Thyroid gland (tissue), 4 donors: ENCODE measurements at regions not wholly inside any gene's neighbourhood (a gene's known extent, or its start where the extent isn't known, plus 50 kb on each side); places are given as distances from the start of the nearest gene placed in this dataset.

ENCODE experiments used
- DNase-seq, 2 donors: peaks; one replicate each; pipeline ENCODE4 v3.0.0-alpha.2; 2019
- H3K27ac ChIP-seq, 3 donors: fragments of 200-600 bp; sonication (generic); 1 replicate in 2 of 3; 2 replicates in 1 of 3; pipeline ENCODE4 v1.5.1; 2016 to 2019; ENCODE audit warnings: mild to moderate bottlenecking in 1 of 3, moderate library complexity in 1 of 3
- H3K27me3 ChIP-seq: fragments of 200-600 bp; sonication (generic); one replicate; pipeline ENCODE4 v1.5.1; 2019
- H3K36me3 ChIP-seq, 2 donors: fragments of 200-600 bp; sonication (generic); one replicate each; pipeline ENCODE4 v1.5.1; 2016 to 2019
- H3K4me1 ChIP-seq, 2 donors: fragments of 200-600 bp; sonication (generic); one replicate each; pipeline ENCODE4 v1.5.1; 2017 to 2019
- H3K4me3 ChIP-seq, 3 donors: fragments of 200-600 bp; sonication (generic); replicated peaks in 1 of 3; 1 replicate in 2 of 3; 2 replicates in 1 of 3; pipeline ENCODE4 v1.5.1; 2016; ENCODE audit warnings: mild to moderate bottlenecking in 1 of 3
- H3K9me3 ChIP-seq: fragments of 200-600 bp; sonication (generic); one replicate; pipeline ENCODE4 v1.5.1; 2017
- CTCF ChIP-seq, 6 experiments: fragments of 200-600 bp in 3 of 6; fragments of 450-650 bp in 3 of 6; sonication (generic) in 3 of 6; IDR thresholded peaks; one replicate each; pipeline ENCODE4 v1.5.1; 2016 to 2019; ENCODE audit warnings: antibody characterized with exemption in 6 of 6, mild to moderate bottlenecking in 2 of 6, inconsistent platforms in 1 of 6, moderate library complexity in 1 of 6
- POLR2A ChIP-seq, 2 donors: fragments of 450-650 bp; IDR thresholded peaks; one replicate each; pipeline ENCODE4 v1.6.1; 2017; ENCODE audit warnings: antibody characterized with exemption in 2 of 2, mild to moderate bottlenecking in 2 of 2, moderate library complexity in 1 of 2
- WGBS, 2 donors: methylation state at CpG; one replicate each; pipeline ENCODE4 v1.1.5; 2017; 5-methylcytosine and 5-hydroxymethylcytosine counted together
- intact Hi-C: fragments of 100-400 bp; cut with DNase I; formaldehyde crosslinking; loops from one replicate; pipeline ENCODE4 v1.15.1; 2023

- no peak for DNase-seq
- Histone ChIP-seq H3K27ac (no peak overlapping the region), H3K4me1 (peaks cover 6 to 7% of the 10 kb centered on the region in 2 donors), H3K36me3 (no peaks in the 10 kb centered on the region), H3K4me3 (no peak overlapping the region), H3K9me3 (no peaks in the 10 kb centered on the region), H3K27me3 (no peaks in the 10 kb centered on the region)
- no peak for TF ChIP-seq POLR2A (IDR thresholded peaks at IDR 0.05)
- TF ChIP-seq CTCF (IDR thresholded peaks at IDR 0.05), result no peak
- intact Hi-C loops, result no loop called here
Measured at GRCh38 chr3:78420611-78421010, 1347.2 kb downstream of the ROBO1 start.

- no peaks in the 10 kb centered on the region for H3K4me1 ChIP-seq
- no peak for DNase-seq
- H3K4me3 ChIP-seq, result no peak overlapping the region
- no peaks in the 10 kb centered on the region for H3K9me3 ChIP-seq
- H3K36me3 ChIP-seq, result no peaks in the 10 kb centered on the region
- no peak overlapping the region for H3K27ac ChIP-seq
- no peaks in the 10 kb centered on the region for H3K27me3 ChIP-seq
- TF ChIP-seq POLR2A (IDR thresholded peaks at IDR 0.05) (no peak), CTCF (IDR thresholded peaks at IDR 0.05) (no peak)
- WGBS, 2 donors, result 89 to 93% methylated on average over 7 of the region's 7 CpGs
- intact Hi-C loops, result no loop called here
Measured at GRCh38 chr3:78421247-78421966, 1346.4 kb downstream of the ROBO1 start.

DNA sequence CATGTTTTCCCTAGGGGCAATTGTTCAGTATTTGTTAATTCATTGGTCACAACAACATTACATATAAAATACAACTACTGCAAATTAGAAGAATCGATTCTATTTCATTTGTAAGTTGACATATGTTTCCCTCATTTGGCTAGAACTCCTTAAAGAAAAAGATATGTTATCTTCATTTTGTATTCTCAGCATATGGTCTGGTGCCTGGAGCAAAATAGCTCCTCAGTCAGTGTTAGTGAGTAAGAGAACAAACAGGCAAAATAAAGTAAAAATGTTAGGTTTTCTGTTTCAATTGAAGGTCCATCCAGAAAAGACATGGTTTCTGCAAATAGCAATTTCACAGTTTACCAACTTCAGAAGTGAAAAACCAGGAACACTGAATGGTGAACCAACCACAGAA lies 1343.1 kb downstream of the ROBO1 start:
- no peaks in the 10 kb centered on the region for H3K9me3 ChIP-seq
- no peak overlapping the region for H3K4me3 ChIP-seq
- intact Hi-C loops, result no loop called here

DNA sequence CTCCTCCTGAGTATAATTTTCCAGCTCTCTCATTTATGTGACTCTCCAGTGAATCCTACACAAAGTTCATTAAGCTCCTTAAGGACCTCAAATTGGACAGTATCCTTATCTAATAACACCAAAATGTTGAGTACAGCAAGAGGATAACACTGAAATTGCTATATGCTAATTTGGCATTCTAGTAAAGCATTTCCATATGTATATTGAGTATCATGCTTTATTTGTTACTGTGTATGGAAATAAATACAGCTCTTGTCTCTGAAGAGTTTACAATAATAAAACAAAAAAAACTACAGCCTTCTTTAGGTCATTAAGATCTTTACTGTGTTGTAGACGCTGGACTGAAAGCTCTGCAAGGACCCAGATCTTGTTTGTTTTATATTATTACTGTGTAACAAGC lies 1341.3 kb downstream of the ROBO1 start:
- intact Hi-C loops, result no loop called here
- Histone ChIP-seq H3K27ac (no peak overlapping the region), H3K27me3 (no peaks in the 10 kb centered on the region), H3K9me3 (no peaks in the 10 kb centered on the region), H3K4me3 (no peak overlapping the region), H3K4me1 (no peaks in the 10 kb centered on the region), H3K36me3 (no peaks in the 10 kb centered on the region)
- no peak for DNase-seq
- TF ChIP-seq POLR2A (IDR thresholded peaks at IDR 0.05), result no peak
- TF ChIP-seq CTCF (IDR thresholded peaks at IDR 0.05), result no peak
- WGBS, 2 donors, result 72 to 77% methylated on average over 1 of the region's 1 CpG

More for the DNA sequence above, 1343.1 kb downstream of the ROBO1 start:
- Histone ChIP-seq H3K27me3 (no peaks in the 10 kb centered on the region), H3K36me3 (no peaks in the 10 kb centered on the region), H3K27ac (no peak overlapping the region), H3K4me1 (no peaks in the 10 kb centered on the region)
- WGBS, 2 donors, result 72 to 82% methylated on average over 1 of the region's 1 CpG
- TF ChIP-seq CTCF (IDR thresholded peaks at IDR 0.05), result no peak
- TF ChIP-seq POLR2A (IDR thresholded peaks at IDR 0.05), result no peak
- no peak for DNase-seq

DNA sequence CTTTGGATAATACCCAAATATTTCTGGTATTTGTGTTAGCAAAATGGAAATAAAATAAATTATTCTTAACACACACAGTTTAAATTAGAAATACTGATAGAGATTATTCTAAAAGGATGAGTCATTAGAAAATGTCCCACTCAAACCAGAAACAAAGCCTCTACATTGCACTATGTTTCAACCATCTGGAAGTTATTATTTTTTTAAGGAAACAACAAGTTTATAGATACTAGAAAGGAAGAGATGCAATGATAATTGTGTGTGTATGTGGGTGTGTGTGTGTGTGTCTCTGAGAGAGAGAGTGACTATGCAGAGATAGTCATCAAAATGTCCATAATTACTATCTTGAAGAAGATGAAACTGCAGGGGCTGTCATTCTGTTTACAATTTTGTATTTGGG lies 1340.5 kb downstream of the ROBO1 start:
- no peak for DNase-seq
- no peaks in the 10 kb centered on the region for H3K4me1 ChIP-seq
- H3K9me3 ChIP-seq, result no peaks in the 10 kb centered on the region
- no peak for TF ChIP-seq POLR2A (IDR thresholded peaks at IDR 0.05)
- no peak for TF ChIP-seq CTCF (IDR thresholded peaks at IDR 0.05)
- no peaks in the 10 kb centered on the region for H3K27me3 ChIP-seq
- no peak overlapping the region for H3K4me3 ChIP-seq
- no peaks in the 10 kb centered on the region for H3K36me3 ChIP-seq
- intact Hi-C loops, result no loop called here
- no peak overlapping the region for H3K27ac ChIP-seq
